MM.1S (cell line): ENCODE measurements at regions not wholly inside any gene's neighbourhood (a gene's known extent, or its start where the extent isn't known, plus 50 kb on each side); places are given as distances from the start of the nearest gene placed in this dataset.

Source experiments
- CTCF ChIP-seq: fragments of 300-600 bp; sonication (generic); IDR thresholded peaks from 2 replicates; pipeline ENCODE4 v1.5.1; 2016; ENCODE audit warnings: antibody characterized with exemption, low read length, mixed read lengths
- EZH2phosphoT487 ChIP-seq: fragments of 300-600 bp; sonication (generic); IDR thresholded peaks from 2 replicates; pipeline ENCODE4 v1.6.1; 2018; ENCODE audit warnings: antibody characterized with exemption, low read length

- TF ChIP-seq EZH2phosphoT487 (no peak), CTCF (no peak)
These were observed 127.5 kb upstream of the OTUD4 start for GRCh38 chr4:145307763-145308430.
